Stimulated activated naive CD8-positive, alpha-beta T cell treated with anti-CD3 and anti-CD28 coated beads, Interleukin-15, amount 100 ng/mL, for 72 hours (primary cell): ENCODE measurements at regions not wholly inside any gene's neighbourhood (a gene's known extent, or its start where the extent isn't known, plus 50 kb on each side); places are given as distances from the start of the nearest gene placed in this dataset.
"Not testable (repeated sequence)": the region's sequence is repeated elsewhere in the genome, so short reads cannot be mapped to it uniquely, and the experiment has no call there.

ENCODE experiments used
- ATAC-seq: fragments of 150-1000 bp; cut with Tn5 transposase; 2 replicates; pipeline ENCODE4 v1.10.0; 2021; ENCODE audit warnings: mild to moderate bottlenecking, moderate library complexity
- DNase-seq, 2 donors: peaks; one replicate each; pipeline ENCODE4 v3.0.0; 2021 to 2022
- H3K27ac Mint-ChIP-seq, 2 donors: one replicate each; pipeline ENCODE4 v1.8.0; 2022; ENCODE audit warnings: mild to moderate bottlenecking in 2 of 2, mixed read lengths in 2 of 2, moderate library complexity in 2 of 2
- H3K27me3 Mint-ChIP-seq: one replicate; pipeline ENCODE4 v1.8.0; 2022; ENCODE audit warnings: mixed read lengths
- H3K4me1 Mint-ChIP-seq: one replicate; pipeline ENCODE4 v1.8.0; 2022; ENCODE audit warnings: mild to moderate bottlenecking, mixed read lengths
- H3K4me3 Mint-ChIP-seq, 2 donors: one replicate each; pipeline ENCODE4 v1.8.0; 2022; ENCODE audit warnings: mild to moderate bottlenecking in 2 of 2, mixed read lengths in 2 of 2, moderate library complexity in 1 of 2
- H3K9me3 Mint-ChIP-seq, 2 donors: one replicate each; pipeline ENCODE4 v1.8.0; 2022; ENCODE audit warnings: mixed read lengths in 2 of 2

- not testable (repeated sequence) for H3K9me3 Mint-ChIP-seq, DNase-seq
Observed at GRCh38 chr6:26766203-26766902, 106.8 kb upstream of the ZNF322 start.

DNA sequence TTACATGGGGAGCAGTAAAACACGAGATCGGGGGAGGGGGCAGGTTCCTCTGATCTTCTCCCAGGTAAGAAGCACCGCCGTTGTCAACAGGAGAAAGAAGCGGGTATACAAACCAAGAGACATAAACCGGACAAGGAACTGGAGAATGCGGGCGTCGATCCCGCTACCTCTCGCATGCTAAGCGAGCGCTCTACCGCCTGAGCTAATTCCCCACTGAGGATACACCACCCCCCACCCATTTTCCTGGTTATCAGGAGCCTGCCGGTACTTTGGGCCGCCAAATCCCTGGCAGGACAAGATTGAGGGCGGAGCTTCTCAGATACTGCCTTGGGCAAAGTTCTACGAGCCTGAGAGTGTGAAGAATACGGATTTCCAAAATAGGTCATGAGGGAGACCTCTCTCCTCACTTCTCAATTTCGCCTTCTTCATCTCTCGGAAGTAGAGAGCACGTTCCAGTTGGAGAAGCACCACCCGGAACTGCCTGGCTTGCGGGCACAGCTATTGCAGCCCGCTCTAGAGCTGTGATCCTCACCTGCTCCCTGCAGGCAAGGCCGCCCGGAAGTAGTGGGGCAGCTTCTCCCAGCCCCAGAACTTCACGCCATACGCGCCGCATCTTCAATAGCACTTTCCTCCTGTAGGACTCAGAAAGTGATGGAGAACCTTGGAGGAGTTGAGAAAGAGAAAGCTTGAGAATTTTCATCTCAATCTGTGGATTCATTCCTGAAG is 111.6 kb upstream of the ZNF322 start:
- DNase-seq, H3K9me3 Mint-ChIP-seq, H3K27me3 Mint-ChIP-seq, H3K4me1 Mint-ChIP-seq, H3K4me3 Mint-ChIP-seq, H3K27ac Mint-ChIP-seq, ATAC-seq: not testable (repeated sequence)

More at GRCh38 chr6:26766203-26766902, 106.8 kb upstream of the ZNF322 start:
- H3K27me3 Mint-ChIP-seq, ATAC-seq, H3K27ac Mint-ChIP-seq, H3K4me3 Mint-ChIP-seq, H3K4me1 Mint-ChIP-seq: not testable (repeated sequence)

- not testable (repeated sequence) for H3K27ac Mint-ChIP-seq, H3K4me3 Mint-ChIP-seq
Observed at GRCh38 chr6:26773414-26773813, 113.9 kb upstream of the ZNF322 start.

DNA sequence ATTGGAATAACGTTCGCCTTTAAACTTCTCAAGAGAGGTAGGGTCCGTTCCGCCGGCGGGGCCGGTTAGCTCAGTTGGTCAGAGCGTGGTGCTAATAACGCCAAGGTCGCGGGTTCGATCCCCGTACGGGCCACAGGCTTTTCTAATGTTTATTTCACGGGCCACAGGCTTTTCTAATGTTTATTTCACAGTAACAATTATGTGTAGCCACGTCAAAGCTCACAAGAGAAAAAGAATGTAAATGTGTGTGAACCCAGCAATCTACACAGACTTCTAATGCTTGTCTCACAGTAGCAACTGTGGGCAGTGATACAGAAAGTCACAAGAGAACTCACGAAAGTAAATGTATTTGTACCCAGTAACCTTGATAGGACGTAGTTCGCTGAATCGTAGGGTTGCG is 121.0 kb upstream of the ZNF322 start:
- not testable (repeated sequence) for H3K4me3 Mint-ChIP-seq, ATAC-seq, DNase-seq, H3K27me3 Mint-ChIP-seq, H3K9me3 Mint-ChIP-seq, H3K4me1 Mint-ChIP-seq, H3K27ac Mint-ChIP-seq

More at GRCh38 chr6:26773414-26773813, 113.9 kb upstream of the ZNF322 start:
- not testable (repeated sequence) for H3K9me3 Mint-ChIP-seq, DNase-seq, H3K4me1 Mint-ChIP-seq, H3K27me3 Mint-ChIP-seq, ATAC-seq

DNA sequence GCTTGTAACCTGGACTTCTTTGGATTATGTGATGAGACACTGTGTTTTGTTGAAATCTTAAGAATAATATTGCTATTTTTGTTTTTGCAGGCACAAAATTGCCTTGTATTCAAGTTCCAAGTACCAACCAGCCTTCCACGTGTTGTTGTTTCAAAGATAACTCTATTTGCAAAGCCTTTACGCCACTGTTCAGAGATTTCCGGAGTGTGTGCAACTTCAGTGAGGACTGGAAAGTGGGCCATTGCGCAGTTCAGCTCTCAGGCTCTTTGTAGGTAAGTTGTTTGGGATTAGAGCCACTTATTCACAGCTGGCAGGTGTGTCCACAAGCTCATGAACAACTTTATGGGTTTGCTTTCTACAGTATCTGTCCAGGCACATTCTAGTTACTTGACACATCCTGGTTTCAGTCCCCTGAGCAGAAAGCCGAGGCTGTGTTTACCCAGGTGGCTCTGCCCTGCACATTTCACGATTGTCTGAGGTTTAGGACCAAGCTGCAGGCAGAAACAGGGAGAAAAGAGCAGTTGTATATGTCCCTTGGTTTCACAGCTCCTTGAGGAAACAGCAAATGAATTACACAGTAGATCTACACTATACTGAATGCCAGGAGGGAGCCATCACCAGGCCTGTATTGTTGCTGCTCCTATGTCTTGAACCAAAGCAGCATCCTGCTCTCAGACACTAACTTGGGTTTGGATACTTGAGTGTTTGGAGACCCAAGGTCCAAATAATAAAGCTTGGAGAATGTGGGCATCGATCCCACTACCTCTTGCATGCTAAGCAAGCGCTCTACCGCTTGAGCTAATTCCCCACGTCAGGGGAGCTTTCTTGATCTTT is 136.1 kb upstream of the ZNF322 start:
- H3K4me3 Mint-ChIP-seq, DNase-seq, H3K9me3 Mint-ChIP-seq, H3K4me1 Mint-ChIP-seq, H3K27me3 Mint-ChIP-seq, H3K27ac Mint-ChIP-seq, ATAC-seq: not testable (repeated sequence)

DNA sequence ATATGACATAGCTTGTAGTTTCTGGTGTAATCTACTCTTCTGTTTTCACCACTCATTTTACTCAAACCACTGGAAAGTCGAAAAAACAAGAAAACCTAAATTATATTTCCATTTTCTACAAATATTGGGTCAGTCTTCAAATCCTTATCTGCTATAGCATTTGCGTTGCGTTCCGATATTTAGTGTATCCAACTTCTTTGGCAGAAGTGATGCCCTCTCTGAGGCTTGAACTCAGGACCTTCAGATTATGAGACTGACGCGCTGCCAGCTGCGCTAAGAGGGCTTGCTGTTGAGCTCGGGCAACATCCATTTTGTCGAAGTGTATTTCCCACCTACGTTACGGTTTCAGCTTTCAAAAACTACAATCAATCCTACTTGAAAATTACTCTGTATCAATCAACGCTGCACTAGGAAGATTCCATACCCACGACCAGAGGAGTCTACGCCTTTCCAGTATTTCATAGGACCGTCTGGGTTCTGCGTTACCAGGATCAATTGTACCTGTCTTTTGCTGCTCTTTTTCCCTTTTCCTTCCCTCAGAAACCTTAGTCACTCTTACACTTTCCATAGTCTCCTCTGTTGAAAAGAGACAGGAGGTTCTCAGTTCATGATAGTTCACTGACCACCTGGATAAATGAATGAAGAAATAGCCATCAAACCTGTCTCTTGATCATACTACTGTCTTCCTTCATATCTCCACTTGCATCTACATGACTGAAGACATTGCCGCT is 140.5 kb upstream of the ZNF322 start:
- not testable (repeated sequence) for H3K4me3 Mint-ChIP-seq, H3K27ac Mint-ChIP-seq, DNase-seq, H3K9me3 Mint-ChIP-seq, ATAC-seq, H3K4me1 Mint-ChIP-seq, H3K27me3 Mint-ChIP-seq

DNA sequence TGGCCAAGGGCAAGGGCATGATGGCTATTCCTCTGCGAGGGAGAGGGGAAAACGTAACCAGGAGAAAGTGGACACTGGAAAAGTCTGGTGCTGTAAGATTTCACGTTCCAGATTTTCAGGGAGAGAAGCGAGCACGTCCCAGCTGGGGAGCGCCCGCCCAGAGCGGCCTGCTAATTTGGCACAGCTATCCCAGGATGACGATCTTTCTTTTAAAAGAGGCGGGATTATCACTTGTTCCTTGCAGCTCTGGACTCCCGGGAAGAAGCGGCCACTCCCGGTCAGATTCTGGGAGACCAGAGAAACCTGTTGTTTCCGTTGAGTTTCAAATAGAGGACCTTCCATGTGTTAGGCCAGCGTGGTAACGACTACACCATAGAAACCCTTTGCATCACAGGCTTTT is 144.2 kb upstream of the ZNF322 start:
- not testable (repeated sequence) for H3K27ac Mint-ChIP-seq, H3K4me3 Mint-ChIP-seq, H3K4me1 Mint-ChIP-seq, H3K9me3 Mint-ChIP-seq, DNase-seq, H3K27me3 Mint-ChIP-seq, ATAC-seq

GRCh38 chr6:26811486-26812116 is 152.1 kb upstream of the ZNF322 start:
- H3K27me3 Mint-ChIP-seq, H3K4me3 Mint-ChIP-seq, H3K4me1 Mint-ChIP-seq, DNase-seq, H3K9me3 Mint-ChIP-seq, ATAC-seq, H3K27ac Mint-ChIP-seq: not testable (repeated sequence)

- DNase-seq, H3K4me1 Mint-ChIP-seq, H3K9me3 Mint-ChIP-seq, ATAC-seq, H3K27me3 Mint-ChIP-seq, H3K27ac Mint-ChIP-seq, H3K4me3 Mint-ChIP-seq: not testable (repeated sequence)
Observed at GRCh38 chr6:26818640-26819225, 159.2 kb upstream of the ZNF322 start.

- not testable (repeated sequence) for DNase-seq, H3K4me3 Mint-ChIP-seq, H3K27me3 Mint-ChIP-seq, H3K4me1 Mint-ChIP-seq, H3K9me3 Mint-ChIP-seq, H3K27ac Mint-ChIP-seq, ATAC-seq
Observed at GRCh38 chr6:26827965-26828364, 168.4 kb upstream of the ZNF322 start.

DNA sequence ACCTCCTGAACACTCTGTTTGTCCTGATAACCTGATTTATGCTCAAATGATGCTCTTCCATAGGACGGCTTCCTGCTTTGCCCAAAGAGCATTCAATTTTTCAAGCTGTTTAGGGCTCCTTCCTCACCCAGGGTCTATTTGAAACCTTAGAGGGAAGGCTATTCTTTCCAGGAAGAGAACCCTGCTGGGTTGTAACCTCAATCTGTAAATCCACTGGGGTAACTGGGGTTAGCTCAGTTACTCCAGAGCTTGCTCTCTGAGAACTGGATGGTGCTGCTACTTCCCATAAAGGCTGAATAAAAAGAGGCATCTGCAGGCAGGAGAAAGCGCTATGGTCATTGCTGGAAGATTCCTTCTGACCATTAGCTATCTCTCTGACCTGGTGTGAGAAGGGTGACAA is 169.9 kb upstream of the ZNF322 start:
- not testable (repeated sequence) for H3K4me1 Mint-ChIP-seq, H3K27me3 Mint-ChIP-seq, ATAC-seq, H3K9me3 Mint-ChIP-seq, H3K27ac Mint-ChIP-seq, DNase-seq, H3K4me3 Mint-ChIP-seq

DNA sequence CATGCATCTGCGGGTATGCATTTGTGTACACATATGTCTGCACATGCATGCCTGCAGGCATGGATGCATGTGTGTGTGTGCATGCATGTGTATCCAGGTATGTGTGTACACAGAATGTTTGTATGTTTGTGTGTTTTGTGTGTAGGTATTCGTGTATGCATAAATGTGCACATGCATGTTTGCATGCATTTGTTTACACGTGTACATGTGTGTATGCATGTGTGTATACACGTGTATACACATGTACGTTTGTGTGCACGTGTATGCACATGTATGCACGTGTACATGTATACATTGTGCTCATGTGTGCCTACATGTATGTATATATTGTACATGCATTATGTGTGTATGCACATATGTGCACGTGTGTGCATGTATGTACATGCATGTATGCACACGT is 171.4 kb upstream of the ZNF322 start:
- not testable (repeated sequence) for H3K4me3 Mint-ChIP-seq, DNase-seq, H3K27me3 Mint-ChIP-seq, H3K27ac Mint-ChIP-seq, H3K4me1 Mint-ChIP-seq, ATAC-seq, H3K9me3 Mint-ChIP-seq

- H3K9me3 Mint-ChIP-seq, H3K4me1 Mint-ChIP-seq, H3K27me3 Mint-ChIP-seq, H3K4me3 Mint-ChIP-seq, ATAC-seq, DNase-seq, H3K27ac Mint-ChIP-seq: not testable (repeated sequence)
Observed at GRCh38 chr6:26835707-26836106, 176.2 kb upstream of the ZNF322 start.

DNA sequence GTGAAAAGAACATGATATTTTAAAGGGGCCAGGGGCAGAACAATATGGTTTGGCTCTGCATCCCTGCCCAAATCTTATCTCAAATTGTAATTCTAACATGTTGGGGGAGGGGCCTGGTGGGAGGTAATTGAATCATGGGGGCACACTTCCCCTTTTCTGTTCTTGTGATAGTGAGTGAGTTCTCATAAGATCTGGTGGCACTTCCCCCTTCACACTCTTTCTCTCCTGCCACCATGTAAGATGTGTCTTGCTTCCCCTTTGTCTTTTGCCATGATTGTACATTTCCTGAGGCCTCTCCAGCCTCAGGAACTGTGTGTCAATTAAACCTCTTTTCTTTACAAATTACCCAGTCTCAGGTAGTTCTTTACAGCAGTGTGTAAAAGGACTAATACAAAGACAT is 177.1 kb upstream of the ZNF322 start:
- H3K9me3 Mint-ChIP-seq, H3K27me3 Mint-ChIP-seq, DNase-seq, H3K4me3 Mint-ChIP-seq, H3K4me1 Mint-ChIP-seq, ATAC-seq, H3K27ac Mint-ChIP-seq: not testable (repeated sequence)

DNA sequence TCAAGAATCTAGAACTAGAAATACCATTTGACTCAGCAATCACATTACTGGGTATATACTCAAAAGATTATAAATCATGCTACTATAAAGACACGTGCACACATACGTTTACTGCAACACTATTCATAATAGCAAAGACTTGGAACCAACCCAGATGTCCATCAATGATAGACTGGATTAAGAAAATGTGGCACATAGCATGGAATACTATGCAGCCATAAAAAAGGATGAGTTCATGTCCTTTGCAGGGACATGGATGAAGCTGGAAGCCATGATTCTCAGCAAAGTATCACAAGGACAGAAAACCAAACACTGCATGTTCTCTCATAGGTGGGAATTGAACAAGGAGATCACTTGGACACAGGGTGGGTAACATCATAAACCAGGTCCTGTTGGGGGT is 185.3 kb upstream of the ZNF322 start:
- ATAC-seq, H3K4me1 Mint-ChIP-seq, H3K9me3 Mint-ChIP-seq, H3K27me3 Mint-ChIP-seq, DNase-seq, H3K4me3 Mint-ChIP-seq, H3K27ac Mint-ChIP-seq: not testable (repeated sequence)
